PC-3 (cell line): ENCODE measurements at regions not wholly inside any gene's neighbourhood (a gene's known extent, or its start where the extent isn't known, plus 50 kb on each side); places are given as distances from the start of the nearest gene placed in this dataset.

Experiments
- ATAC-seq: fragments of 200-7000 bp; cut with Tn5 transposase; 2 replicates; pipeline ENCODE4 v1.9.1; 2020; ENCODE audit warnings: mild to moderate bottlenecking, moderate library complexity
- BruUV-seq: library from RNA; stranded (reverse); fragments of 400-500 nt; replicated peaks from 2 replicates; lab custom pipeline; 2021; lab: Mats Ljungman, UMichigan
- CTCF ChIA-PET: fragments of 300-600 bp; sonication (Branson Sonifier 250); formaldehyde crosslinking; loops from one replicate; lab custom pipeline; 2022; ENCODE audit warnings: antibody characterized with exemption; lab: Charles Lee
- POLR2A ChIA-PET: fragments of 300-600 bp; sonication (Branson Sonifier 250); formaldehyde crosslinking; loops from one replicate; lab custom pipeline; 2022; ENCODE audit warnings: antibody characterized with exemption; ENCODE audit not compliant: unreplicated experiment; lab: Charles Lee
- DNase-seq: peaks from one replicate; pipeline ENCODE4 v3.0.0-alpha.2; 2015
- H2AFZ ChIP-seq: fragments of 300-600 bp; sonication (generic); 2 replicates; pipeline ENCODE4 v1.6.0; 2016; ENCODE audit warnings: antibody characterized with exemption, low read length
- H3F3A ChIP-seq: fragments of 300-600 bp; sonication (generic); one replicate; pipeline ENCODE4 v1.6.0; 2017; ENCODE audit warnings: antibody characterized with exemption, low read length, control low read depth, mild to moderate bottlenecking; ENCODE audit not compliant: unreplicated experiment
- H3K27ac ChIP-seq: fragments of 300-600 bp; sonication (generic); 2 replicates; pipeline ENCODE4 v1.5.1; 2016; ENCODE audit warnings: mild to moderate bottlenecking, low read length
- H3K27me3 ChIP-seq: fragments of 300-600 bp; sonication (generic); 2 replicates; pipeline ENCODE4 v1.6.1; 2016; ENCODE audit warnings: low read length, mixed read lengths
- H3K36me3 ChIP-seq: fragments of 300-600 bp; sonication (generic); 2 replicates; pipeline ENCODE4 v1.6.1; 2016; ENCODE audit warnings: low read depth, mixed run types, low read length, mixed read lengths
- H3K4me1 ChIP-seq: fragments of 300-600 bp; sonication (generic); 2 replicates; pipeline ENCODE4 v1.5.1; 2016; ENCODE audit warnings: low read length; ENCODE audit not compliant: insufficient read depth
- H3K4me2 ChIP-seq: fragments of 300-600 bp; sonication (generic); 2 replicates; pipeline ENCODE4 v1.6.0; 2016; ENCODE audit warnings: low read length
- H3K4me3 ChIP-seq: fragments of 300-600 bp; sonication (generic); 2 replicates; pipeline ENCODE4 v1.5.1; 2016; ENCODE audit warnings: mild to moderate bottlenecking, low read length, mixed read lengths
- H3K79me2 ChIP-seq: fragments of 300-600 bp; sonication (generic); 2 replicates; pipeline ENCODE4 v1.6.1; 2017; ENCODE audit warnings: low read length, mixed read lengths
- H3K9ac ChIP-seq: fragments of 300-600 bp; sonication (generic); 2 replicates; pipeline ENCODE4 v1.6.0; 2016; ENCODE audit warnings: mild to moderate bottlenecking, low read length
- H3K9me2 ChIP-seq: fragments of 300-600 bp; sonication (generic); replicated peaks from 2 replicates; pipeline ENCODE4 v1.6.1; 2016; ENCODE audit warnings: mixed run types, low read length, mixed read lengths
- H3K9me3 ChIP-seq: fragments of 300-600 bp; sonication (generic); 2 replicates; pipeline ENCODE4 v1.6.1; 2016; ENCODE audit warnings: low read length, mixed read lengths
- H4K20me1 ChIP-seq: fragments of 300-600 bp; sonication (generic); 2 replicates; pipeline ENCODE4 v1.6.1; 2016; ENCODE audit warnings: low read length, mixed read lengths
- EZH2 ChIP-seq: fragments of 300-600 bp; sonication (generic); IDR thresholded peaks from one replicate; pipeline ENCODE4 v1.6.1; 2017; ENCODE audit warnings: antibody characterized with exemption, mild to moderate bottlenecking, low read length; ENCODE audit not compliant: unreplicated experiment
- EZH2phosphoT487 ChIP-seq: fragments of 300-600 bp; sonication (generic); IDR thresholded peaks from 2 replicates; pipeline ENCODE4 v1.6.1; 2018; ENCODE audit warnings: mild to moderate bottlenecking, antibody characterized with exemption, low read length, borderline replicate concordance
- intact Hi-C: fragments of 100-400 bp; cut with micrococcal nuclease; formaldehyde crosslinking; loops from 2 replicates; pipeline ENCODE4 v1.9.0; 2023
- TF ChIP-seq, protein P1 (sequence below): fragments of 300-600 bp; sonication (generic); conservative IDR thresholded peaks from 2 replicates; pipeline ENCODE4 v1.5.1; 2017; ENCODE audit warnings: antibody characterized with exemption, low read depth, mild to moderate bottlenecking, low read length

DNA sequence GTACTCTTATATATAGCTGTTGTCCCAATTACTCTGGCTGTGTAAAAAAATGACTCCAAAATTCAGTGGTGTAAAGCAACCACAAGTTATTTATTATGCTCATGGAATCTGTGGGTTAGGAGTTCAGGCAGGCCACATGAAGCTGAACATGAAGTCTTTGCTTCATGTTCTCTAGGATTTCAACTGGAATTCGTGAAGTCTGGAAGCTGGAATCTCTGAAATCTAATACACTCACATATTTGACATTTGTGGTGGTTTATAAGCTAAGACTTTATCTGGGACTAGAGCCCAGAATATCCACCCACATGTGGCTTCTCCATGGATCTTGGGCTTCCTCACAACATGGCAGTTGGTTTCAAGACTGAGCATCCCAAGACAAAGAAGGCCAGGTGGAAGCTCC is 430.6 kb downstream of the MIAT start:
- no peaks in the 10 kb centered on the region for H3K27me3 ChIP-seq
- no TSS peak for BruUV-seq

DNA sequence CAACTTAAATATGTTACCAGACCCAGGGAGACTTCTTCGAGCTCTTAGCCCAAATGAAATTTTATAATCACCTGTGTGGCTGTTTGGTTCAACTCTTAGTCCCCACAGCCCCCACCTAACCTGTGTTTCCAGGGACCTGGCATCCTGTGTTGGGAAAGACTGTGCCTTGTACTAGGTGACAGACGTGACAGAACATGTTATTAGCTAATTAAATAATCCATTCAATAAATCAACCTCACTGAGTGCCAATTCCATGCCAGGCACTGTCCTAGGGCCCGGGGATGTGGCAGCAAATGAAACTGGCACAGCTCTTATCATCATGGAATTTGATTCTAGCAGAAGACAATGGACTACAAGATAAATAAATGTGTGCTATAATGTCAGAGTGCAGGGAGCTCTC is 431.9 kb downstream of the MIAT start:
- Histone ChIP-seq H3K27me3 (no peaks in the 10 kb centered on the region), H3K9me2 (no peaks in the 10 kb centered on the region), H3K4me3 (no peak overlapping the region), H2AFZ (no peak overlapping the region), H3K4me2 (no peak overlapping the region), H3K27ac (no peak overlapping the region), H3K79me2 (no peaks in the 10 kb centered on the region), H3F3A (no peaks in the 10 kb centered on the region), H4K20me1 (no peaks in the 10 kb centered on the region), H3K4me1 (no peaks in the 10 kb centered on the region), H3K9me3 (no peaks in the 10 kb centered on the region), H3K9ac (no peak overlapping the region), H3K36me3 (no peaks in the 10 kb centered on the region)
- intact Hi-C loops: no loop called here
- no peak for DNase-seq
- TF ChIP-seq, protein P1, sequence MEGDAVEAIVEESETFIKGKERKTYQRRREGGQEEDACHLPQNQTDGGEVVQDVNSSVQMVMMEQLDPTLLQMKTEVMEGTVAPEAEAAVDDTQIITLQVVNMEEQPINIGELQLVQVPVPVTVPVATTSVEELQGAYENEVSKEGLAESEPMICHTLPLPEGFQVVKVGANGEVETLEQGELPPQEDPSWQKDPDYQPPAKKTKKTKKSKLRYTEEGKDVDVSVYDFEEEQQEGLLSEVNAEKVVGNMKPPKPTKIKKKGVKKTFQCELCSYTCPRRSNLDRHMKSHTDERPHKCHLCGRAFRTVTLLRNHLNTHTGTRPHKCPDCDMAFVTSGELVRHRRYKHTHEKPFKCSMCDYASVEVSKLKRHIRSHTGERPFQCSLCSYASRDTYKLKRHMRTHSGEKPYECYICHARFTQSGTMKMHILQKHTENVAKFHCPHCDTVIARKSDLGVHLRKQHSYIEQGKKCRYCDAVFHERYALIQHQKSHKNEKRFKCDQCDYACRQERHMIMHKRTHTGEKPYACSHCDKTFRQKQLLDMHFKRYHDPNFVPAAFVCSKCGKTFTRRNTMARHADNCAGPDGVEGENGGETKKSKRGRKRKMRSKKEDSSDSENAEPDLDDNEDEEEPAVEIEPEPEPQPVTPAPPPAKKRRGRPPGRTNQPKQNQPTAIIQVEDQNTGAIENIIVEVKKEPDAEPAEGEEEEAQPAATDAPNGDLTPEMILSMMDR: no peak
- CTCF ChIA-PET: no interaction called here
- POLR2A ChIA-PET: no interaction called here
- BruUV-seq: no TSS peak
- no peak for ATAC-seq

More for the DNA sequence above, 430.6 kb downstream of the MIAT start:
- DNase-seq (no peak), ATAC-seq (no peak)
- H3K79me2 ChIP-seq: no peaks in the 10 kb centered on the region
- no peak overlapping the region for H3K4me3 ChIP-seq
- ChIA-PET CTCF (no interaction called here), POLR2A (no interaction called here)
- no peaks in the 10 kb centered on the region for H3K36me3 ChIP-seq
- H3F3A ChIP-seq: no peaks in the 10 kb centered on the region
- no peaks in the 10 kb centered on the region for H3K4me1 ChIP-seq
- no peak for TF ChIP-seq EZH2
- TF ChIP-seq, protein P1: no peak
- no peak for TF ChIP-seq EZH2phosphoT487
- H3K9me3 ChIP-seq: no peaks in the 10 kb centered on the region
- H3K9me2 ChIP-seq: no peaks in the 10 kb centered on the region
- H3K9ac ChIP-seq: no peak overlapping the region
- H4K20me1 ChIP-seq: no peaks in the 10 kb centered on the region
- intact Hi-C loops: no loop called here
- H3K4me2 ChIP-seq: no peak overlapping the region
- no peak overlapping the region for H3K27ac ChIP-seq
- H2AFZ ChIP-seq: no peak overlapping the region

- no peaks in the 10 kb centered on the region for H3K27me3 ChIP-seq
- CTCF ChIA-PET: no interaction called here
- POLR2A ChIA-PET: no interaction called here
Measured at GRCh38 chr22:27090611-27091011, 433.2 kb downstream of the MIAT start.

More at GRCh38 chr22:27090611-27091011, 433.2 kb downstream of the MIAT start:
- Histone ChIP-seq H3K9me2 (no peaks in the 10 kb centered on the region), H3F3A (no peaks in the 10 kb centered on the region), H4K20me1 (no peaks in the 10 kb centered on the region), H3K9ac (no peak overlapping the region), H3K79me2 (no peaks in the 10 kb centered on the region), H3K9me3 (no peaks in the 10 kb centered on the region), H2AFZ (no peak overlapping the region), H3K27ac (no peak overlapping the region), H3K4me3 (no peak overlapping the region), H3K36me3 (no peaks in the 10 kb centered on the region), H3K4me2 (no peak overlapping the region), H3K4me1 (no peaks in the 10 kb centered on the region)
- DNase-seq: no peak
- TF ChIP-seq EZH2 (no peak), EZH2phosphoT487 (no peak)
- TF ChIP-seq, protein P1: no peak
- intact Hi-C loops: no loop called here
- BruUV-seq: no TSS peak
- no peak for ATAC-seq
